NT2/D1 (cell line): ENCODE measurements at regions not wholly inside any gene's neighbourhood (a gene's known extent, or its start where the extent isn't known, plus 50 kb on each side); places are given as distances from the start of the nearest gene placed in this dataset.

Experiments
- DNase-seq: peaks from one replicate; pipeline ENCODE4 v3.0.0-alpha.2; 2011; ENCODE audit warnings: low read depth, low spot score
- H3K27me3 ChIP-seq: 2 replicates; pipeline ENCODE4 v1.6.0; 2011; ENCODE audit warnings: mild to moderate bottlenecking; ENCODE audit not compliant: insufficient read length, insufficient read depth
- H3K36me3 ChIP-seq: 2 replicates; pipeline ENCODE4 v1.6.1; 2011; ENCODE audit warnings: mild to moderate bottlenecking, low read length, mixed read lengths; ENCODE audit not compliant: insufficient read depth, insufficient read length
- H3K4me1 ChIP-seq: 2 replicates; pipeline ENCODE4 v1.5.1; 2011; ENCODE audit not compliant: insufficient read depth, insufficient read length
- H3K4me3 ChIP-seq: 2 replicates; pipeline ENCODE4 v1.5.1; 2011; ENCODE audit warnings: low read depth; ENCODE audit not compliant: insufficient read length
- H3K9ac ChIP-seq: 2 replicates; pipeline ENCODE4 v1.6.0; 2011; ENCODE audit warnings: low read depth; ENCODE audit not compliant: insufficient read length
- H3K9me3 ChIP-seq: 2 replicates; pipeline ENCODE4 v1.5.1; 2011; ENCODE audit warnings: mild to moderate bottlenecking, low read length; ENCODE audit not compliant: insufficient read depth
- SUZ12 ChIP-seq: IDR thresholded peaks from 2 replicates; pipeline ENCODE4 v1.6.1; 2011; ENCODE audit not compliant: insufficient read length, insufficient read depth; ENCODE audit errors: extremely low read depth
- YY1 ChIP-seq: IDR thresholded peaks from 2 replicates; pipeline ENCODE4 v1.6.1; 2011; ENCODE audit not compliant: insufficient read length, insufficient read depth
- ZNF274 ChIP-seq: IDR thresholded peaks from 2 replicates; pipeline ENCODE4 v1.6.1; 2011; ENCODE audit warnings: mild to moderate bottlenecking, low read depth, low read length

DNA sequence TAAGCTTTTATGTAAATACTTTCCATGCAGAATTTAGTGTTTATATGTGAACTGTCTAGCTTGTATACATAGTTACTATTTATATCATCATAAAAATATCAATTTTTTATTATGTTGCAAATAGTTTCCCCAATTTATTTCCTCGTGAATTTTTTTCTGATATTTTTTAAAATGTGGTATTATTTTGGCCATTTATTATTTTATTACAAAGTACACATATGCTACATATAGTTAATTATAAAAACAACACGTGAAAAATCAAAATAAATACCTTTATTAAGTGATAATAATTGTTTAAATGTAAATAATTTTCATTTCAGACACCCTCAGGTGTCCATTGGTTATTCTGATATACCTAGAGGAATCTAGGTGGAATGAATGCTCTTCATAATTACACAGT lies 1394.9 kb upstream of the PRR20A start:
- Histone ChIP-seq H3K27me3 (no peaks in the 10 kb centered on the region), H3K36me3 (no peaks in the 10 kb centered on the region), H3K9me3 (no peaks in the 10 kb centered on the region), H3K4me3 (no peak overlapping the region), H3K9ac (no peak overlapping the region), H3K4me1 (no peaks in the 10 kb centered on the region)
- DNase-seq: no peak
- no peak for TF ChIP-seq ZNF274
- TF ChIP-seq YY1: no peak
- TF ChIP-seq SUZ12: no peak

GRCh38 chr13:55761986-55762385 lies 1378.7 kb upstream of the PRR20A start:
- H3K9ac ChIP-seq: no peak overlapping the region
- TF ChIP-seq SUZ12 (no peak), YY1 (no peak), ZNF274 (no peak)
- H3K4me1 ChIP-seq: no peaks in the 10 kb centered on the region
- H3K36me3 ChIP-seq: no peaks in the 10 kb centered on the region
- no peaks in the 10 kb centered on the region for H3K27me3 ChIP-seq
- H3K4me3 ChIP-seq: no peak overlapping the region
- H3K9me3 ChIP-seq: no peaks in the 10 kb centered on the region
- no peak for DNase-seq

DNA sequence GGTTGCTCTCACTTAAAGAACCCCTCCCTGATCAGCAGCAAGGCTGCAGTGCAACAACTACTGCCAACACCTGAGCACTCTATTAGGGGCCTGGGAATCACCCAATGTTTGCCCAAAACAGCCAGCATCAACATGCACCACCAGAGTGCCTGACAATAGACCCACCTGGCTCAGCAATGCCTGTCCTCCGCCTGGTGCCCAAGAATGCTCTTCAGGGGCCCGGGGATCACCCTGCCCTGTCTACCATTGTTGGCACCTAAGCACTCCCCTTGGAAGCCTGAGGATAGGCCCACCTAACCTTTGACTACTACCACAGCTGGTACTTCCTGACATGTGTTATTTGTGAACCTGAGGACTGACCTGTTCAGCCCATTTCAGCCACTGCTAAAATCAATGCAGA lies 1363.1 kb upstream of the PRR20A start:
- no peak overlapping the region for H3K9ac ChIP-seq
- H3K36me3 ChIP-seq: no peaks in the 10 kb centered on the region
- H3K4me3 ChIP-seq: no peak overlapping the region
- H3K9me3 ChIP-seq: no peaks in the 10 kb centered on the region
- H3K27me3 ChIP-seq: no peaks in the 10 kb centered on the region
- DNase-seq: no peak
- TF ChIP-seq YY1: no peak
- TF ChIP-seq ZNF274: no peak
- TF ChIP-seq SUZ12: no peak
- H3K4me1 ChIP-seq: no peaks in the 10 kb centered on the region

GRCh38 chr13:55783841-55784240 lies 1356.9 kb upstream of the PRR20A start:
- no peak for DNase-seq
- H3K27me3 ChIP-seq: no peaks in the 10 kb centered on the region
- no peaks in the 10 kb centered on the region for H3K36me3 ChIP-seq
- H3K4me3 ChIP-seq: no peak overlapping the region
- no peaks in the 10 kb centered on the region for H3K4me1 ChIP-seq
- no peaks in the 10 kb centered on the region for H3K9me3 ChIP-seq
- TF ChIP-seq SUZ12 (no peak), YY1 (no peak), ZNF274 (no peak)
- H3K9ac ChIP-seq: no peak overlapping the region

DNA sequence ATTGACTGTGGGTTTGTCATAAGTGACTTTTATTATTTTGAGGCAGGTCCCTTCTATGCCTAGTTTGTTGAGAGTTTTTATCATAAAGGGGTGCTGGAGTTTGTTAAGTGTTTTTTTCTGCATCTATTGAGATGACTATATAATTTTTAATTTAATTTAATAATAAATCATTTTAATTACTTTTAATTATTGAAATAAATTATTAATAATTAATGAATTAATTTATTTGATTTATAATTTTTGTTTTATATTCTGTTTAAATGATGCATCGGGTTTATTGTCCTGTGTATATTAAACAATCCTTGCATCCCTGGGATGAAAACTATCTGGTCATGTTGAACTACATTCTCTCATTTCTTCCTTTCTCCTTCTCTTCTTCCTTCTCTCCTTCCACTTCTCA lies 1352.2 kb upstream of the PRR20A start:
- Histone ChIP-seq H3K4me3 (no peak overlapping the region), H3K27me3 (no peaks in the 10 kb centered on the region), H3K36me3 (no peaks in the 10 kb centered on the region), H3K9me3 (no peaks in the 10 kb centered on the region), H3K4me1 (no peaks in the 10 kb centered on the region), H3K9ac (no peak overlapping the region)
- TF ChIP-seq YY1: no peak
- no peak for TF ChIP-seq SUZ12
- TF ChIP-seq ZNF274: no peak
- no peak for DNase-seq

DNA sequence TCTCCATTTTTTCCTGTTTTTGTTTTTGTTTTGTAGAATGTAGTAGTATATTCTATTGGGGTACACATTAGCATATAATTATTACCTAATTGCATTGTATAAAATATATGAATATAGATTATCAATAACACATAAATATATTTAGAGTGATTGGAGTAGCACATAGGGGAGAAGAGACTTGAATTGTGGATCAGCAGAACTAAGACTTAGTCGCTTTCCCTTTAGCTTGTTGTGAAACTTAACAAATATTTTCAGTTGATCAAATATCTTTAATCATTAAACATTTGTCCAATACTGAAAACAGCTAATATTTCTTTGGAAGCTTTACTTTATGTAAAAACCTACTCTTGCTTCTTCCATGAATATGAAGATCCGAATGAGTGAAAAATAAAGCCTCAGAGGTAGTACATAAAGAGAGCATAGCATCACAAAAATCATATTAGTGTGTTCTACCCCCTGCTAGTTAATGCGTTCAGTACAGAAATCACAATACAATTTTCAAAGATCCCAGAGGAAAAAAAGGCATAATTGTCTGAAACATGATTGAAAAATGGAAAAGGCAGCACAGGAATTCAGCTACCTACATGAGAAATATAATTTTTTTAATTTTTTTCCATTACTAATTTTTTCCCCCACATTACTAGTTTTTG lies 1348.0 kb upstream of the PRR20A start:
- Histone ChIP-seq H3K36me3 (no peaks in the 10 kb centered on the region), H3K9me3 (no peaks in the 10 kb centered on the region), H3K4me3 (no peak overlapping the region), H3K9ac (no peak overlapping the region), H3K4me1 (no peaks in the 10 kb centered on the region), H3K27me3 (no peaks in the 10 kb centered on the region)
- TF ChIP-seq ZNF274 (no peak), SUZ12 (no peak)
- no peak for DNase-seq

- Histone ChIP-seq H3K36me3 (no peaks in the 10 kb centered on the region), H3K27me3 (no peaks in the 10 kb centered on the region), H3K4me3 (no peak overlapping the region), H3K9ac (no peak overlapping the region), H3K4me1 (no peaks in the 10 kb centered on the region), H3K9me3 (no peaks in the 10 kb centered on the region)
- DNase-seq: no peak
- TF ChIP-seq SUZ12 (no peak), YY1 (no peak), ZNF274 (no peak)
These were observed 1325.2 kb upstream of the PRR20A start for GRCh38 chr13:55815458-55816033.
